Lung microvascular endothelial cell (primary cell): ENCODE measurements at regions not wholly inside any gene's neighbourhood (a gene's known extent, or its start where the extent isn't known, plus 50 kb on each side); places are given as distances from the start of the nearest gene placed in this dataset.
A peak's percentile ranks its signal among the peaks of the same experiment; 100 is the strongest.
"Not testable (repeated sequence)": the region's sequence is repeated elsewhere in the genome, so short reads cannot be mapped to it uniquely, and the experiment has no call there.

Experiments used
- DNase-seq, 2 donors: peaks; one replicate each; pipeline versions ENCODE4 v3.0.0 to v3.0.0-alpha.2; 2010; ENCODE audit warnings: low read depth in 2 of 2

DNA sequence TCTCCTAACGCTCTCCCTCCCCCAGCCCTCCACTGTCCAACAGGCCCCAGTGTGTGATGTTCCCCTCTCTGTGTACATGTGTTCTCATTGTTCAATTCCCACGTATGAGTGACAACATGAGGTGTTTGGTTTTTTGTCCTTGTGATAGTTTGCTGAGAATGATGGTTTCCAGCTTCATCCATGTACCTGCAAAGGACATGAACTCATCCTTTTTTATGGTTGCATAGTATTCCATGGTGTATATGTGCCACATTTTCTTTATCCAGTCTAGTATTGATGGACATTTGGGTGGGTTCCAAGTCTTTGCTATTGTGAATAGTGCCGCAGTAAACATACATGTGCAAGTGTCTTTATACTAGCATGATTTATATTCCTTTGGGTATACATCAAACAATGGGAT, 347.4 kb downstream of the MAGEE1 start:
- DNase-seq = not testable (repeated sequence)

DNA sequence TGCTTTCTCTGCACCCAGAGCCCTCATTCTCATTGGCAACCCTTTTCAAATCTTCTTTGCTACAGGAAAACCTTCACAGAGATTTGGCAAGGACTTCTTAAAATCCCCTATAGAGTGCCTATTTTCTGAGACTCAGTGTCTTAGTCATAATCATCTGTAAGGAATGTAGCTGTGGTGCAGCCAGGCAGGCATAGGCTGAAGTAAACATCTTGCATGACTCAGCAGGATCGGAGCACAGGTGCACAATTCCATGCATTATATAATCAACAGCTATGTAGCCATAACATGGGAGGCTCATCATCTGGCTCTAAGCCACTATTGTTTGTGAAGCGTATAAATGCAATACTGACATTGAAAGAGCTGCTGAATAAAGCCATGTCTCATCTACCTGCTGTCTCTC, 368.8 kb downstream of the MAGEE1 start:
- no peak for DNase-seq

DNA sequence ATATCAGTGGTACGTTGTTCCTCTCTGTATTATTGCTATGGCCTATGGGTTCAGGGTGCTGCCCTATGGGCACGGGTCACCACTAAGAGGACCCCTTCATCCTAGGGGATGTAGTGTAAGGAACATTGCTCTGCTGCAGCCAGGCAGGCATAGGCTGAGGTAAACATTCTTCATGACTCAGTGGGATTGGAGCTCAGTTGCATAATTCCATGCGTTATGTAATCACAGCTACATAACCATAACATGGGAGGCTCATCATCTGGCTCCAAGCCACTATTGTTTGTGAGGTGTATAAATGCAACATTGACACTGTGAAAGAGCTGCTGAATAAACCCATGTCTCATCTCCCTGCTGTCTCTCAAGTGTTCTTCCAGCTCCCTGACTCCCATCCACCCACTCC, 375.2 kb downstream of the MAGEE1 start:
- peak in 1 of 2 donors; percentile 51 for DNase-seq

DNA sequence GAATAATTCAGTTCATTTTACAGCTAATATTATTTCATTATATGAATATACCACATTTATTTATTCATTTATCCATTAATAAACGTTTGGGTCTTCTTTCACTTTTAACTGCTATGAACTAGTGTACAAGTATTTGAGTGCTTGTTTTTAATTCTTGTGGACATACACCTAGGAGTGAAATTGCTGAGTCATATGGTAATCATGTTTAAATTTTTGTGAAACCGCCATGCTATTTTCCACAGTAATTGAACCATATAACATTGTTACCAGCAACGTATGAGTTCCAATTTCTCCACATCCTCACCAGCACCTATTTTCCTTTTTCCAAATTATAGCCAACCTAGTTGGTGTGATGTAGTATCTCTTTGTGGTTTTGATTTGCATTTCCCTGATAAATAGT, 388.2 kb downstream of the MAGEE1 start:
- DNase-seq = no peak

DNA sequence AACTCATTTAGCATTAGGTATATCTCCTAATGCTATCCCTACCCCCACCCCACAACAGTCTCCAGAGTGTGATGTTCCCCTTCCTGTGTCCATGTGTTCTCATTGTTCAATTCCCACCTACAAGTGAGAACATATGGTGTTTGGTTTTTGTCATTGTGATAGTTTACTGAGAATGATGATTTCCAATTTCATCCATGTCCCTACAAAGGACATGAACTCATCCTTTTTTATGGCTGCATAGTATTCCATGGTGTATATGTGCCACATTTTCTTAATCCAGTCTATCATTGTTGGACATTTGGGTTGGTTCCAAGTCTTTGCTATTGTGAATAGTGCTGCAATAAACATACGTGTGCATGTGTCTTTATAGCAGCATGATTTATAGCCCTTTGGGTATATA, 389.8 kb downstream of the MAGEE1 start:
- DNase-seq = not testable (repeated sequence)

DNA sequence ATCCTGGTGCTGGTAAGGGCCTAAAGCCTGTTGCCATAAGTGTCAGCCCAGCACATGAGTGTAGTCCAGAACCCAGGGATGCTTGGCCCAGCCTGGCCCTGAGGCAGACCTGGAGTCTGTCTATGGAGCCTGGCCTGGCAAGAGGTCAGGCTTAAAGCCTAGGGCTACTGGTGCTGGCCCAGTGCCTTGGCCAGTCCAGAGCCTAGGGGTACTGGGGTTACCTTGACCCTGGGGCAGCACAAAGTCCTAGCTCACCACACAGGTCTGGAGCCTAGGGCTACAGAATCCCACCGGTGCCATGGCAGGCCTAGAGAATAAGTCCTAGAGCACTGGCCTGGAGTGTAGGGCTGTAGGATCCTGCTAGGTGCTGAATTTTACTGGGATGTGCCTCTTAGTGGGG, 393.8 kb downstream of the MAGEE1 start:
- no peak for DNase-seq

DNA sequence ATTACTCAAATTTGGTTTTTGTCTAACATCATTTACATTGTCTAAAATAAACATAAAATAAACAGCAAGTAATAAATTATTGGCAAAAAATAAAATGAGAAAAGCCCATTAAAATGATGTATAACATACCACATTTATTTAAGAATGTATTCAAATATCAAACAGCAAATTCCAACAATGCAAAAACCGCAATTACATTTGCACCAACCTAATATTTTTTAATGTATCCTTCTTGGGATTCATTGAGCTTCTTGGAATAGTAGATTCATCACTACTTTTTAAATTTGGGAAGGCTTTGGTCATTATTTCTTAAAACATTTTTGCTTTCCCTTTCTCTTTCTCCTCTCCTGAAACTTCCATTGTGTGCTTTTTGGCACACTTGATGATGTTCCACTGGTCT, 400.2 kb downstream of the MAGEE1 start:
- DNase-seq = no peak

DNA sequence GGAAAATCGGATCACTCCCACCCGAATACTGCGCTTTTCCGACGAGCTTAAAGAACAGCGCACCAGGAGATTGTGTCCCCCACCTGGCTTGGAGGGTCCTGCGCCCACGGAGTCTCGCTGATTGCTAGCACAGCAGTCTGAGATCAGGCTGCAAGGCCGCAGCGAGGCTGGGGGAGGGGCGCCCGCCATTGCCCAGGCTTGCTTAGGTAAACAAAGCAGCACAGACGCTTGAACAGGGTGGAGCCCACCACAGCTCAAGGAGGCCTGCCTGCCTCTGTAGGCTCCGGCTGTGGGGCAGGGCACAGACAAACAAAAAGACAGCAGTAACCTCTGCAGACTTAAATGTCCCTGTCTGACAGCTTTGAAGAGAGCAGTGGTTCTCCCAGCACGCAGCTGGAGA, 413.4 kb downstream of the MAGEE1 start:
- not testable (repeated sequence) for DNase-seq

DNA sequence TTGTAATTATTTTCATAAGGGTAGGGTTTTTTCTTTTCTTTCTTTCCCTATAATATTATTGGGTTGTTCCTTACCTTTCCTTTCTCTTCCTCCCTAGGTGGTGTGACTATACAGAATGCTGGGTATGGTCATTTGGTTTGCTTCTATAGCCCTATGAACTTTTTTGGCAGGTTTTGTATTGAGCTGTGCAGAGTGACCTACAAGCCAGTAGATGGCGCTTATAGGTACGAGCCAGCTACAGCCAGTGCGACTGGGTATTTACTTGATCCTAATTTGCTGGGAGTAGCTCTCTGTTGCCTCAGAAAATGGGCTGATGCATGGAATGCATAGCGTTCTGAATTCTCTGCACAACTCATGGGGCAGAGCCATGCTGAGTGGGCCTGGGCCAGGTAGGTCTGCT, 423.3 kb downstream of the MAGEE1 start:
- peak; percentile 0 to 1 for DNase-seq

DNA sequence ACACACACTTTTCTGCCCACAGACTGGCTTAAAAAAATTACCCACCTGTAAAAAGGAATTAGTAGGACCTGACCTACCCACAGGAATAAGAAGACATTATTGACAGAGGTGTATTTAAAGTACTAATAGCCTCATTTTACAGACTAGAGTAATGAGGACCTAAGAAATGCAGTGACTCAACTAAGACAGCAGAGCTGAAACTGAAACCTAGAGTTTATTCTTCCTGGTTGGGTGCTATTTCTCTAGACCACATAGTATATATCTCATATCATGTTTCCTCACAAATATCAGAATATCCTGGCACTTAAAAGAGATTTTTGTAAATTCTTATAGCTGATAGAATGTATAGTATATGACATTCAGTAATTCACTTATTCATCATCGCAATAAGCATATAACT, 435.0 kb downstream of the MAGEE1 start:
- DNase-seq = no peak

DNA sequence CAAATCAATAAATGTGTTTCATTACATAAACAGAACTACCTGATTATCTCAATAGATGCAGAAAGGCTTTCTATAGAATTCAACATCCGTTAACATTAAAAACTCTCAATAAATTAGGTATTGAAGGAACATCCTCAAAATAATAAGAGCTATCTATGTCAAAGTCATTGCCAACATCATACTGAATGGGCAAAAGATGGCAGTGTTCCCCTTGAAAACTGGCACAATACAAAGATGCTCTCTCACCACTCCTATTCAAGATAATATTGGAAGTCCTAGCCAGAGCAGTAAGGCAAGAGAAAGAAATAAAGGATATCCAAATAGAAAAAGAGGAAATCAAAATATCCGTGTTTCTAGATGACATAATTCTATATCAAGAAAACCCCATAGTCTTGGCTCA, 466.4 kb downstream of the MAGEE1 start:
- DNase-seq = peak; percentile 4 to 40

DNA sequence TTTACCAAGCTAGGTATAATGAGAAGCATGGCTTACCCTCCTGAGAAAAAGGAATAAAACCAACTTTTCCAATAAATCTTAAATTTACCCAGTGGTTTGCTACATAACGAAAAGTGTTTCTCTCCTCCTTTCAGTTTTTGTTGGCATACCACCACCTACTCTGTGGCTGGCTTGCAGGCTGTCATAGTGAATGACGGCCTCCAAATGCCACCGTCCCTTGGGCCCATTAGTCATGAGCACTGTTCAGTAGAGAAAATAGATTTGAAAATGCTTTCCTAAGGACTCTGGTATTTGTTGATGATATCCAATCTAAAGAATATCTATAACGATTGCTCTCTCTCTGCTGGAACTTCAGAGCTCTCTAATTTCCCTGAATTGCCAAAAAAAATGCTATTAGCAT, 488.3 kb downstream of the MAGEE1 start:
- no peak for DNase-seq

DNA sequence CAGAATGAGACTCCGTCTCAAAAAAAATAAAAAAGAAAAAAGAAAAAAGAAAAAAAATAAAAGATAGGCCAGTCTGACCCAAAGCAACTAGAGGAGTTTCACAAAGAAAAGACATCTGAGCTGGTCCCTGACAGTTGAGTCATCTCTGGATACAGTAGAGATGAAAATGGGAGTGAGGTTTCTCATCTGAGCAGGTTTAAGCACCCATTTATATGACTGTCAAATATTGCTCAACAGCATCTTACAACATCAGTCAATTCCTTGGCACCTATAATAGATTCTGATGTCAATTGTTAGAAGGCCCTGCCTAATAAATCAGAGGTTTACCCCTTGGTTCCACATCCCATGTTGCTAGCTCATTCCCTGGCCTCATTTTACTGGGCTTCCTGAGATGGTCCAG, 490.5 kb downstream of the MAGEE1 start:
- DNase-seq = no peak

DNA sequence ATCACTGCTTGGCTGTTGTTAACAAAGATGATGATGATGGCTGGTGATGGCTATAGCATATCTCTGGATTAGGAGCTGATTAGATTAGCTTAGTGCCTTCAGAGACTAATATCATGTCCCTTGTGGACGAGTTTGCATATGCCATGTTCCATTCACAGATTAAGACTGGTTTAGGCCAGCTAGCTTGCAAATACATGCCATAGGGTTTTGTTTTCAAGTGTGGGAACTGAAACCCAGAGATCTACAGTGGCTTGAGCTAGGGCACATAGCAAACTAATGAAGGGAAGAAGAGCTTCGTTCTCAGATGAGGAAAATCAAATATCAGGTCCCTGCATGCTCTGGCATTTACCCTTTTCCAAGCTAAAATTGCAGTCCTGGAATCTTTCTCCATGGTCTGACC, 492.3 kb downstream of the MAGEE1 start:
- DNase-seq = no peak

DNA sequence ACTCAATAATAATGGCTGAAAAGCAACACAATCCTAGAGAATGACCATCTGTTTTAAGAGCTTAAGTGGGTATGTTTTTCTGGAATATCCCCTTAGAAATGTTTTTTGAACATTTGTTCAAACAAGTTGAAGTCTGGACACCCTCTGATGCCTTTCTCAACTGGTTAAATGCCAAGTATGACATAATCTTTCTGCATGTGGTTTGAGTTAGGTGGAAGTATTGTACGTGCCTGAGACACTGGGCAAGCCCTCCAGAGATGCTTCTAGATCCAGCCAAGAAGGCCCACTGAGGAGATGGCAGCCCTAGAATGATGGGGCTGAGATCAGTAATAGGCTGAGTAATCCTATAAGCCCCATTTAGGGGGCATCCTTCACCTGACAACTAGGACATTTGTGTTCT, 493.1 kb downstream of the MAGEE1 start:
- DNase-seq = no peak

DNA sequence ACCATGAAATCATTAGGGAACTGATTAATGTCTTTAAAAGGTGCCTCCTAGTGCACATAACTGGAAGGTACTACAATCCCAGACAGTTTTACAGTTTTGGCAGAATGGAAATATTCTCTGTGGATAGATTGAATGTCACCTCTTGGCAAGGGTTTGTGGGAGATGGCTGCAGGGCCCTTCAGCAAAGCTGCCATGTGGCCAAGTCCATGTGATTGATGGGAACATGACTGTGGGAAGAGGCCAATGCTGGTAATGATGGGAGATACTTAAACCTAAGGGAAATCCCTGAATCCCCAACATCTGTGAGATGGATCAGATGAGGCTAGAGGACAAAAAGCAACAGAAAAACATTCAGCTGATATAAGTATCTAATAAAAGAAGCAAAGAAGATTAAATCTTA, 493.7 kb downstream of the MAGEE1 start:
- DNase-seq = no peak

DNA sequence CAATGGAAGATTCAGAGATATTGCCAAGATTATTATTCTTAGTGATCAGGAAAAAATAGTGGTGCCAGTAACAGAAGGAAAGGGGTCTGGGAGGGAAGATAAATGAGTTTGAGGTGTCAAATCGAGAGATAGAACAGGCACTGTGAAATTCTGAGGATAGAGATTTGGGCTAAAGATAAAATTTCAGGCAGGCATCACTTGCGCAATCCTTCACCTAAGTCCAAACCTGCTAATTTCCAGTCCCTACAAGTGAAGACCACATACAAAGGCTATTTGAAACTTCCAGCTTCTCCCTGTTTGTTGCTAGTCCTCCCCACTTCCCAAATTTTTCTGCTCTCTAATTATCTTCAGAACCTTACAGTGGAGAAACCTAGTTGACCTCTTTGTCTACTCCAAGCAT, 494.6 kb downstream of the MAGEE1 start:
- DNase-seq = no peak

DNA sequence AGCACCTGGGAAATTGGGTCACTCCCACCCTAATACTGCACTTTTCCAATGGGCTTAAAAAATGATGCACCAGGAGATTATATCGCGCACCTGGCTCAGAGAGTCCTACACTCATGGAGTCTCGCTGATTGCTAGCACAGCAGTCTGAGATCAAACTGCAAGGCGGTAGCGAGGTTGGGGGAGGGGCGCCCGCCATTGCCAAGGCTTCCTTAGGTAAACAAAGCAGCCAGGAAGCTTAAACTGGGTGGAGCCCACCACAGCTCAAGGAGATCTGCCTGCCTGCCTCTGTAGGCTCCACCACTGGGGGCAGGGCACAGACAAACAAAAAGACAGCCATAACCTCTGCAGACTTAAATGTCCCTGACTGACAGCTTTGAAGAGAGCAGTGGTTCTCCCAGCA, 497.1 kb downstream of the MAGEE1 start:
- not testable (repeated sequence) for DNase-seq

DNA sequence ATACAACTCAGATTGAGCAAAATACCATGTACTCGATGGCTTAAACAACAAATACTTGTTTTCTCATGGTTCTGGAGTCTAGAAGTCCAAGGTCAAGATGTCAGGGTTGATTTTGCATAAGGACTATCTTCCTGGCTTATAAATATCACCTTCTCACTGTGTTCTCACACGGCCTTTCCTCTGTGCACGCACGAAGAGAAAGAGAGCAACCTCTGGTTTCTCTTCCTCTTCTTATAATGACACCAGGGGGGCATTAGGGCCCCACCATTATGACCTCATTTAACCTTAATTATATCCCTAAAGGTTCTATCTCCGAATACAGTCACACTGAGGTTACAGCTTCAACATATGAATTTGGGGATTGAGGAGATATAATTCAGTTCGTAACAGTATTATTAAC, 504.0 kb downstream of the MAGEE1 start:
- DNase-seq = no peak

DNA sequence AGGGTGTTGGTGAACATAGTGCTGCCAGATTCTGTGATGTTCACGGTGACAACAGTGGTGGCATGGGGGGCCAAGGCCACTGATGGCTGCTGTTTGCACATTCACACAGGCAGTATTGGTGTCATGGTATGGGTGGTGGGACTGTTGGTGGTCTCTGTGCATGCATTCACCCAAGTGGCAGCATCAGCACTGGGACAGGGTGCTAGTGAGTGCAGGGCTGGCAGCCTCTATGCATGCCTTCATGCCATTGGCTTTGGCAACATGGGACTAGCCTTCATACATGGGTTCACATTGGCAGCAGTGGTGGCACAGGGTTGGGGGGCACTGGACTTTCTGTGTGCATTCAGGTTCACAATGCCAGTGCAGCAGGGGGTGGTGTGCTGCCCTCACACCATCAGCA, 489.7 kb upstream of the FGF16 start:
- DNase-seq = no peak

DNA sequence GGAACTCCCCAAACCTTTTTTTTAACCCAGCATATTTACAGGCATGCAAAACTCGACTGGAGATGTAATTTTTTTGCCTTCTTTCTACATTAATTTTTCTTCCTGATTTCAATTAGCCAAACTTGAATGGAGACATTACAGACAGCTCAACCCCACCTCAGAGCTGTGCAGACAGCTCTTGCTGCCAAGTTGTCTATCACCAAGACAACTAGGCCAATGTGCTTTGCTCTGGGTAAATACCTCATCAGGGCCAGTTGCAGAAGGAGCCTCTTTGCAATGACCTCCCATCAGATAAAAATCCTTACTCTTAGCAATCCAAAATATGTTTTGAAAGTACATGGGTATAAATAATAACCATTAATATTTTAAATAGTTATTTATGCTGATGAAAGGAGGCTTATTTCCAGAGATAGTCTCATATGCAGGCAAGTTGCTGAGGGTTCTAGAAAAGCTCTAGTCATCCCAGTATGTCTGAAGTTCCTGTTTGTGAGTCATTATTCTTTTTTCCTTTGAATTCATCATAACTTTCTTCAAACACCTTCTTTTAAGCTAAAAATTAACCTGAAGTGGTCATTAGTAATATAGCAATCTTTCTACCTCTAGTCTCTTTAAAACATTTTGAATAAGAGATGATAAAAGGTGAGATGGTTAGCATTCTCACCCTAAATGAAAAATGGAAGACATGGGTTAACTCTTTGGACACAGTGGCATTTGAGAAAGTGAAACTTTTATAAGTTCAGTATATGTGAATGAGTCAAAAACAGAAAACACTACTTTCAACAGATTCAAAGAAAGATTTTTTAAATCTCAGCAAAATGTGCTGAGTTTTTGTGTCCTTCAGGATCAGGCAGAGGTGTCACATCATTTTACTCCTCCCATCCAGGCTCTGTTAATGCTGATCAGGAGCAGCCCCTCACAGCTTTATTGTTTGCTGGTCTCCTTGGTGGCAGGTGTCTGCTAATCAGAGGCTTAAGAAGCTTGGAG, 475.5 kb upstream of the FGF16 start:
- no peak for DNase-seq

DNA sequence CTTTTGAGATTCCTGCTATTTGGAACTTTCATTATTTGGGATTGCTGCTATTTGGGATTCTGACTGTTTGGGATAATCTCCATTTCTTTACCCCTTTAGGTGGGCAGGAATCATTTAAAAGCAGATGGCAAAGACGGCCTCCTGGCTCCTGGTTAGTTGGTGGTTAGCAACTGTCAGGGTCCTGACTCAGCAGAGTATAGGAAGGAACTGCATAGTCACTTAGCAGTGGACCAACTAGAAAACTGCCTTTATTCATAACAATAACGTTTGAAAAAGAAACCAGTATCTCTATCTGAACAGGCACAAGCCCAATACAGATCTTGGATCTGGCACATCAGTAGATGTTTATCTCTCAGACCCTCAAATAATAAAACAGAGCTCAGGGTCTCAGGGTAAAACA, 469.7 kb upstream of the FGF16 start:
- DNase-seq = no peak

DNA sequence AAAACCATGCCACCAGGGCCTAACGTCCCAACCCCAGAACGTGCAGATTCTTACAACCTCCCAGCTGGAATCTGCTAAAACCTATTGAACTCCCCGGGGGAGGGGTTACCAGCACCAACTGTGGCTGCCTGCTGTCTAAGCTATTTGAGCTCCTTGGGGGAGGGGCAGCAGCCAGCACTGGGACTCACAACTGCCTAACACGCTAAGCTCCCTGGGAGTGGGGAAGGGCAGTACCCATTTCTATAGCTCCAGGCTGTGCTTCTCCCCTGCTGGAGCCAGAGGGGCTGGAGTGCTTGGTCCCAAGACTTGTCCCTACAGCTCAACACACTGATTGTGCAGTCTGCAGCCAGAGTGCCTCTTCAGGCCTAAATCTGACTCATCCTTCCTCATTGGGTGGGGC, 459.8 kb upstream of the FGF16 start:
- no peak for DNase-seq

DNA sequence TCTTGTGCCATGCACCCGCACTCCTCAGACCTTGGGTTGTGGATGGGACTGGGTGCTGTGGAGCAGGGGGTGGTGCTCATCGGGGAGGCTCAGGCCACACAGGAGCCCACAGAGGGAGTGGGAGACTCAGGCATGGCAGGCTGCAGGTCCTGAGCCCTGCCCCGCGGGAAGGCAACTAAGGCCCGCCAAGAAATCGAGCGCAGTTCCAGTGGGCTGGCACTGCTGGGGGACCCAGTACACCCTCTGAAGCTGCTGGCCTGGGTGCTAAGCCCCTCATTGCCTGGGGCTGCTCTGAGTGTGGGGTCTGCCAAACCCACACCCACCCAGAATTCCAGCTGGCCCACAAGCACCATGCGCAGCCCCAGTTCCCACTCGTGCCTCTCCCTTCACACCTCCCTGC, 450.5 kb upstream of the FGF16 start:
- no peak for DNase-seq
